Right lobe of liver (tissue), 6 donors: ENCODE measurements at regions not wholly inside any gene's neighbourhood (a gene's known extent, or its start where the extent isn't known, plus 50 kb on each side); places are given as distances from the start of the nearest gene placed in this dataset.
A peak's percentile ranks its signal among the peaks of the same experiment; 100 is the strongest.

Experiments used
- ATAC-seq, 4 donors: fragments of 200-7000 bp; cut with Tn5 transposase; one replicate each; pipeline ENCODE4 v1.9.1; 2020; ENCODE audit warnings: mild to moderate bottlenecking in 4 of 4, moderate library complexity in 4 of 4
- DNase-seq, 3 donors: peaks; one replicate each; pipeline ENCODE4 v3.0.0-alpha.2; 2020
- H3K27ac ChIP-seq, 3 donors: fragments of 200-600 bp; one replicate each; pipeline ENCODE4 v1.8.0; 2022
- H3K27me3 ChIP-seq, 2 donors: fragments of 200-600 bp; one replicate each; pipeline ENCODE4 v1.8.0; 2022
- H3K36me3 ChIP-seq, 4 donors: fragments of 200-600 bp; sonication (generic) in 1 of 4; one replicate each; pipeline versions ENCODE4 v1.5.1 to v1.8.0; 2017 to 2022; ENCODE audit warnings: control low read depth in 1 of 4
- H3K4me1 ChIP-seq, 4 donors: fragments of 200-600 bp; sonication (generic) in 1 of 4; one replicate each; pipeline versions ENCODE4 v1.5.1 to v1.8.0; 2017 to 2022; ENCODE audit warnings: control low read depth in 1 of 4
- H3K4me3 ChIP-seq, 3 donors: fragments of 200-600 bp; one replicate each; pipeline ENCODE4 v1.8.0; 2022
- H3K9me3 ChIP-seq, 4 donors: fragments of 200-600 bp; sonication (generic) in 1 of 4; one replicate each; pipeline versions ENCODE4 v1.5.1 to v1.8.0; 2017 to 2022; ENCODE audit warnings: control low read depth in 1 of 4
- CTCF ChIP-seq, 4 donors: fragments of 200-600 bp in 3 of 4; fragments of 450-650 bp in 1 of 4; IDR thresholded peaks; one replicate each; pipeline versions ENCODE4 v1.5.1 to v1.8.0; 2016 to 2022; ENCODE audit warnings: antibody characterized with exemption in 4 of 4, mild to moderate bottlenecking in 2 of 4
- POLR2A ChIP-seq: fragments of 450-650 bp; IDR thresholded peaks from one replicate; pipeline ENCODE4 v1.6.1; 2017; ENCODE audit warnings: antibody characterized with exemption, mild to moderate bottlenecking
- WGBS: methylation state at CpG from one replicate; pipeline ENCODE4 v1.1.6; 2018; ENCODE audit warnings: low coverage, low lambda C conversion rate; ENCODE audit not compliant: insufficient coverage; ENCODE audit errors: missing lambda C conversion rate; 5-methylcytosine and 5-hydroxymethylcytosine counted together
- intact Hi-C, 2 donors: fragments of 100-400 bp; cut with DNase I; formaldehyde crosslinking; loops; one replicate each; pipeline versions ENCODE4 v1.11.2 to v1.14.1; 2022
- donor health status: DM: no; HTN: yes; CAD: no.
- donor health status: DM: no; HTN: no; CAD: no.
- donor health status: DM: no; HTN: no; CAD: no.
- donor health status: DM: no; HTN: yes; CAD: no.
- donor health status: DM: no; HTN: yes; CAD: no.

- ATAC-seq: peak; percentile 51 to 66 (median 56)
- 88% methylated on average over 1 of the region's 1 CpG for WGBS
- no peak for DNase-seq
- Histone ChIP-seq H3K36me3 (no peaks in the 10 kb centered on the region), H3K27me3 (no peaks in the 10 kb centered on the region), H3K27ac (peak overlapping the region in 2 of 3 donors; percentile 54 to 91), H3K9me3 (no peaks in the 10 kb centered on the region), H3K4me3 (no peak overlapping the region), H3K4me1 (peaks cover 0 to 75% (median 24%) of the 10 kb centered on the region in 4 donors)
- intact Hi-C loops: no loop called here
- no peak for TF ChIP-seq POLR2A
These were observed 103.7 kb downstream of the RPLP1 start for GRCh38 chr15:69556344-69556743.

- 52% methylated on average over 5 of the region's 5 CpGs for WGBS
- Histone ChIP-seq H3K27me3 (no peaks in the 10 kb centered on the region), H3K4me1 (peaks cover 0 to 75% (median 24%) of the 10 kb centered on the region in 4 donors), H3K4me3 (no peak overlapping the region), H3K27ac (peak overlapping the region; percentile 54 to 91 (median 75)), H3K36me3 (no peaks in the 10 kb centered on the region), H3K9me3 (no peaks in the 10 kb centered on the region)
- ATAC-seq (peak; percentile 56 to 73 (median 66)), DNase-seq (peak; percentile 60 to 90 (median 84))
- intact Hi-C loops: no loop called here
- TF ChIP-seq POLR2A (no peak), CTCF (IDR thresholded peaks at IDR 0.05) (no peak)
These were observed 104.5 kb downstream of the RPLP1 start for GRCh38 chr15:69557020-69557706.

GRCh38 chr15:69557707-69558409 lies 105.2 kb downstream of the RPLP1 start:
- WGBS: 17% methylated on average over 2 of the region's 2 CpGs
- Histone ChIP-seq H3K36me3 (no peaks in the 10 kb centered on the region), H3K27me3 (no peaks in the 10 kb centered on the region), H3K9me3 (no peaks in the 10 kb centered on the region), H3K4me3 (no peak overlapping the region), H3K4me1 (peaks cover 0 to 75% (median 24%) of the 10 kb centered on the region in 4 donors), H3K27ac (peak overlapping the region; percentile 37 to 91 (median 75))
- TF ChIP-seq CTCF (IDR thresholded peaks at IDR 0.05): no peak
- TF ChIP-seq POLR2A: no peak
- intact Hi-C loops: no loop called here
- no peak for ATAC-seq
- no peak for DNase-seq

GRCh38 chr15:69559440-69560190 lies 107.0 kb downstream of the RPLP1 start:
- Histone ChIP-seq H3K27ac (peak overlapping the region in 1 of 3 donors; percentile 94), H3K4me1 (peaks cover 0 to 65% (median 24%) of the 10 kb centered on the region in 4 donors), H3K4me3 (peak overlapping the region in 1 of 3 donors; percentile 22), H3K36me3 (no peaks in the 10 kb centered on the region), H3K27me3 (no peaks in the 10 kb centered on the region), H3K9me3 (no peaks in the 10 kb centered on the region)
- intact Hi-C loops: no loop called here
- DNase-seq: no peak
- WGBS: 51% methylated on average over 4 of the region's 5 CpGs
- TF ChIP-seq CTCF (IDR thresholded peaks at IDR 0.05): peak in 2 of 4 donors; percentile 20
- TF ChIP-seq POLR2A: no peak
- no peak for ATAC-seq
